ENCODE measurements at regions not wholly inside any gene's neighbourhood (a gene's known extent, or its start where the extent isn't known, plus 50 kb on each side); places are given as distances from the start of the nearest gene placed in this dataset.

DNA sequence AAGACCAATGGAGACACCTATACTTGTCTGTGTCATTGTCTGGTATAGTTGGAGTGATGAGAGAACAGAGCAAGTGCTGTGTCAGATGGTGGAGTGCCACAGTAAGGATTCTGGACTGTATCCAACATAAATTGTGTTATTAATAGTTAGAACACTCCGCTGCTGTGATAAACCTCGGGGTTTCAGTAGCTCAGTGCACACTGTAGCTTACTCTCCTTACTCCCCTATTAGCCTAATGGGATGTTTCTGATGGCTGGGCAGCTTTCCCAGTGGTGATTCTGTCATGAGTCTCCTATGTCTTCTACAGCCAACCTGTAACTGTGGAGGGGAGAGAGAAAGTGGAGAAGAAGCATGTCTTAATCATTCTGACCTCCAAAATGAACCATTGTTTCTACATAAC is 127.6 kb upstream of the PTCH1 start:
- DNase-seq (ENCODE audit: low spot score), result no peak
- intact Hi-C loops (cut with DNase I), result no loop called here

- DNase-seq (ENCODE audit: low spot score), result no peak
- intact Hi-C loops (cut with DNase I), result no loop called here
Measured at GRCh38 chr9:95643619-95644018, 126.8 kb upstream of the PTCH1 start.

- intact Hi-C loops (cut with DNase I), result no loop called here
- DNase-seq (ENCODE audit: low spot score), result no peak
Measured at GRCh38 chr9:95642189-95642588, 125.4 kb upstream of the PTCH1 start.

DNA sequence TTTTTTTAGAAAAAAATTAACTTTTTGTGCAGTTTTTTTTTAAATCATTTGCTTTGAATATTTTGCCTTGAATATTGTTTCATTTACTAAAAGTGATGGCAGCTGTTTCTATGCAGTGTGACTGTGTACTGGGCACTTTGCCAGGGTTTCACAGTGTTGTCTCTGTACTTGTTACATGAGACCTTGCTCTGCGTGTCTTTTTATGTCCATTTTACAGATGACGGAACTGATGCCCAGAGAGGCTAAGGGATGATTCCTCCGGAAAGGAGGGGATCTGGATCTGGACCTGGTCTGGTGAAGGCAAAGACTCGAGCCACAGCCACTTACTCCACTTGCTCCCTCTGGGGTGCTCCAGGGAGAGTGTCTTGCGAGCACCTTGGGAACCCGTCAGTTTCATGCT is 124.8 kb upstream of the PTCH1 start:
- intact Hi-C loops (cut with DNase I), result no loop called here
- no peak for DNase-seq (ENCODE audit: low spot score)

GRCh38 chr9:95640336-95640735 is 123.6 kb upstream of the PTCH1 start:
- no peak for DNase-seq (ENCODE audit: low spot score)
- intact Hi-C loops (cut with DNase I), result no loop called here

DNA sequence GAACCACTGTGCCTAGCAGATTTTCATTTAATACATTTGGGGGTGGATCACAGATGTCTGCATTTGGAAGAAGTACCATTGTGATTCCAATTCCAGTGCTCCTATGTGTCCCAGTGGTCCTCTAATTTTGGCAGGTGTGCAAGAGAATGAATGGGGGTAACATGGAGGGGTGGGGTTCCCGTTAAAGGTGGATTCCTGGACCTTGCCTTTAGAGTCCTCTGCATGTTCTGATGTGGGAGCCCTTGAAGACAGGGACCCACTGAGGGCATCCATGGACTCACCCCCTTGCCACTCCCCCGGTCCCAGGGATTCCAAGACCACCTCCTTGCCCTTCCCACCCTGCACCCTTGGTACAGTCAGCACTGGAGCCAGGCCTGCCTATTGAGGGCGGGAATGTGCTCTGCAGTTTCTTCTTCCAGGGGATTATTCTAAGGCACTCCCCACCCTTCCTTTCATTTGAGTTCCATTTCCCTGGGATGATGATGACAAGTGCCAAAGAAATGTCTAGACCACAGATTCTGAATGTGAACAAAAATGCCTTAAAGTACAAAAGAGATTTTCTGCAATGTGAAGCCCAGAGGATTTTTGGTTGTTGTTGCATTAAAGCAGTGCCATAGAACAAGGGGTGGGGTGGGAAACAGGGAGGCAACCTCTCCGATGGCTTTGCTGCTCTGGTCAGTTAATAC is 119.4 kb upstream of the PTCH1 start:
- DNase-seq (ENCODE audit: low spot score), result no peak
- intact Hi-C loops (cut with DNase I), result no loop called here

DNA sequence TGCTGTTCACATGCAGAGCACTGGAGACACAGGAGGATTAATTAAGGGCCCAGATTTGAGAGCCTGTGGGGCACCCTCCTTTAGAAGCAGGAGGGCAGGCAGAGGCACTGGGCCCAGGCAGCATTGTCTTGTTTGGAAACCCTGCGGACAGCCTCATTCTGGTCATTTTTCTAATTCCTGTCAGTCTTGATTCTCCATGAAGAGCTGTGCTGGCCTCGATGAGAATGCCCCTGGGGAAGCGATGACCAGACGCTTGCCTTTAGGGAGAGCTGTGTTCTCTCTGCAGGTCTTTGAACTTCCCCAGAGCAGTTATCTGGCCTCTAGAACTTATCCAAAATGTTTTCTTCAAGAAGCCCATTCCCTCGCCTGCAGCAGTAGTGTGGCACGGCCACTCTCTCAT is 117.8 kb upstream of the PTCH1 start:
- DNase-seq (ENCODE audit: low spot score), result no peak
- intact Hi-C loops (cut with DNase I), result no loop called here

GRCh38 chr9:95634114-95634513 is 117.3 kb upstream of the PTCH1 start:
- no peak for DNase-seq (ENCODE audit: low spot score)
- intact Hi-C loops (cut with DNase I), result no loop called here

GRCh38 chr9:95629585-95629984 is 112.8 kb upstream of the PTCH1 start:
- DNase-seq (ENCODE audit: low spot score), result no peak
- intact Hi-C loops (cut with DNase I), result no loop called here

DNA sequence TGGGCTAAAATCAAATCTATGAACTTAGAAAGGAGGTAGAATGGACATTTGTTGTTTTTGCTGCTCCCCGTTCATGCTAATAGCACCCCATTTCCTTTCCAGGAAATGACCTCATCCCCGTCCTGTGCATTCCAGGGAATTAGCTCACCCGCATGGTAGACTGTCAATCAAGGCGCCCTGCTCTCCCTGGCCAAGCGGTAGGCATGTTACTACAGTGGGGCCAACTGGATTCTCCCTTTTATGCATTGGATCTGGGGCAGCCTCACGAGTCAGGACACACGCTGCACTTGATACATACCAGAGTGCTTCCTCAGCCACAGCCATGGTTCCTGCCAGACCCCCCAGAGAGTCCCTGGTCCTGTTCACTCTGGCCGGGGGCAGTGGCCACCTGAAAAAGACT is 111.0 kb upstream of the PTCH1 start:
- DNase-seq (ENCODE audit: low spot score), result no peak
- intact Hi-C loops (cut with DNase I), result no loop called here

DNA sequence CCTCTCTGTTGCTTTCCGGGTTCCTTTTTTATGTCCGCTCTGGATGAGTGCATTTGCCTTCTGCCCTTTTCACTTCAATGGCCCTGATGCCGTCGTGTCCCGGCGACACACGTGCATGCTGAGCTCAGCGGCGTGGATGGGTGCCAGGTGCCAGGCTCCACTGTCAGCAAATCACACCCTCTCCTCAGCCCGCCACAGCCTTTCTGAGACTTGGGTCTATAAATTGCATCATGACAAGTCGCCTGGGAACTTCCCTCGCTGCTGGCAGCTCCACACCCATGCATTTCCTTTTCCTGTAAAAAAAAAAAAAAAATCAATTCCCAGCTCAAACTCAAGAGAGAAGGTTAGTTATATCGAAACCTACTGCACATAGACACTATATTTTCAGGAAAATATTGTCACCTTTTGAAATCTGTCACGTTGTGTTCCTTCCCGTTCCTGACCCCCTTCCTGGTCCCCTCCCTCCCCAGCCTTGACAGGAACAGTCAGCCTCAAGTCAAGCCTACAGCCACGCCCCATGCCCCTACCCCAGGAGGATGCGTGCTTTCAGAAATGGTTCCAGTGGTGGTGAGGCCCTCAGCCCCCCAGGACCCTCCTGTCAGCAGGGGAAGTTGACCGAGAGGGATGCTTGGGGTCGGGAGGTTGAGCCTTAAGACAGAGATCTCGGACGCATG is 110.3 kb upstream of the PTCH1 start:
- peak; percentile 90 for DNase-seq (ENCODE audit: low spot score)
- intact Hi-C loops (cut with DNase I), result no loop called here

GRCh38 chr9:95626341-95626740 is 109.6 kb upstream of the PTCH1 start:
- no peak for DNase-seq (ENCODE audit: low spot score)
- intact Hi-C loops (cut with DNase I), result no loop called here

- intact Hi-C loops (cut with DNase I), result no loop called here
- DNase-seq (ENCODE audit: low spot score), result no peak
Measured at GRCh38 chr9:95623640-95624039, 106.9 kb upstream of the PTCH1 start.

- intact Hi-C loops (cut with DNase I), result no loop called here
- DNase-seq (ENCODE audit: low spot score), result no peak
Measured at GRCh38 chr9:95620722-95621121, 104.0 kb upstream of the PTCH1 start.

GRCh38 chr9:95620314-95620713 is 103.5 kb upstream of the PTCH1 start:
- DNase-seq (ENCODE audit: low spot score), result no peak
- intact Hi-C loops (cut with DNase I), result no loop called here

GRCh38 chr9:95615246-95615645 is 98.5 kb upstream of the PTCH1 start:
- intact Hi-C loops (cut with DNase I), result no loop called here
- peak; percentile 51 for DNase-seq (ENCODE audit: low spot score)

DNA sequence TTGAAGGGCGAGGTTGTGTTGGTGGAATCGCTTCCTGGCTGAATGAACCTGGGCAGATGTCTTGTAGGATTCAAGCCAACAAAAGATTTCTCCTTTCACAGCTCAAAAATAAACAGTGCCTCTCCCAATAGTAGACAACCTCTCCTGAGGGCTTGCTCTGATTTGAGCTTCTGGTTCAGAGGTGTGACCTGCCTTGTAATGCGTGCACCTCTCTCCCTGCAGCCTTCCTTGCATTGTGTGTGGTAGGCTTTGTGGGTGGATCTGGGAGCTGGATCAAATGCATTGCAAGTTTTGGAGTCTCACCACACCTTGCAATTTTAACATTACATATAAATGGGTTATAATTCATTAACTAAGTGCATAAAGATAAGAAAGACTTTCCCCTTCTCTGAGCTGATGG is 96.9 kb upstream of the PTCH1 start:
- intact Hi-C loops (cut with DNase I), result loop anchor here in 1 of 2 donors (5.0 kb wide), 1 partner anchor 844 kb away; no protein-coding TSS in a partner anchor
- DNase-seq (ENCODE audit: low spot score), result no peak

GRCh38 chr9:95611354-95611753 is 94.6 kb upstream of the PTCH1 start:
- intact Hi-C loops (cut with DNase I), result loop anchor here in 1 of 2 donors (5.0 kb wide), 1 partner anchor 846 kb away; no protein-coding TSS in a partner anchor
- peak; percentile 46 for DNase-seq (ENCODE audit: low spot score)

GRCh38 chr9:95610006-95610785 is 93.4 kb upstream of the PTCH1 start:
- intact Hi-C loops (cut with DNase I), result loop anchor here in 1 of 2 donors (5.0 kb wide), 1 partner anchor 847 kb away; no protein-coding TSS in a partner anchor
- peak; percentile 26 for DNase-seq (ENCODE audit: low spot score)

- intact Hi-C loops (cut with DNase I), result no loop called here
- DNase-seq (ENCODE audit: low spot score), result peak; percentile 51
Measured at GRCh38 chr9:95609426-95609825, 92.7 kb upstream of the PTCH1 start.
